Activated naive CD8-positive, alpha-beta T cell treated with anti-CD3 and anti-CD28 coated beads, Interleukin-2, amount 50 U/mL, for 24 hours (primary cell): ENCODE measurements at regions not wholly inside any gene's neighbourhood (a gene's known extent, or its start where the extent isn't known, plus 50 kb on each side); places are given as distances from the start of the nearest gene placed in this dataset.
"Not testable (repeated sequence)": the region's sequence is repeated elsewhere in the genome, so short reads cannot be mapped to it uniquely, and the experiment has no call there.

Experiments
- ATAC-seq: fragments of 150-1000 bp; cut with Tn5 transposase; one replicate; pipeline ENCODE4 v1.10.0; 2021
- DNase-seq: peaks from one replicate; pipeline ENCODE4 v3.0.0; 2021
- H3K27ac Mint-ChIP-seq: one replicate; pipeline ENCODE4 v1.8.0; 2021; ENCODE audit warnings: mild to moderate bottlenecking, mixed read lengths
- H3K27me3 Mint-ChIP-seq: one replicate; pipeline ENCODE4 v1.8.0; 2021; ENCODE audit warnings: mixed read lengths
- H3K36me3 Mint-ChIP-seq: one replicate; pipeline ENCODE4 v1.8.0; 2021; ENCODE audit warnings: low read depth, mixed read lengths
- H3K4me1 Mint-ChIP-seq: one replicate; pipeline ENCODE4 v1.8.0; 2021; ENCODE audit warnings: mixed read lengths
- H3K4me3 Mint-ChIP-seq: one replicate; pipeline ENCODE4 v1.8.0; 2021; ENCODE audit warnings: mild to moderate bottlenecking, moderate library complexity, mixed read lengths
- H3K9me3 Mint-ChIP-seq: one replicate; pipeline ENCODE4 v1.8.0; 2021; ENCODE audit warnings: mixed read lengths

DNA sequence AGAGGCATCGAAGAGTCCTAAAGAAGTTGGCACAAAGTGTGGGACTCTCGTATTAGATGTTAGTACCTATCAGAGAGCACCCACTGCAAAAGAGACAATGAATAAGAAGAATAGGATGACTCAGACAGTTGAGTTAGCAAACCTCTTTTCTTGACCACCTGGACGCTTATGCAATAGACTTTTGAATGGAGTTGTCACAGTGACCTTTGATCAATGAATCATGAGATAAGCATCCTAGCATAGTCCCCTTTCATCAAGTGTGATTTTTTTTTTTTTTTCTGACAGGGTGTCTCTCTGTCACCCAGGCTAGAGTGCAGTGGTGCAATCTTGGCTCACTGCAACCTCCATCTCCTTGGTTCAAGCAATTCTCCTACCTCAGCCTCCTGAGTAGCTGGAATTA, 1417.9 kb upstream of the GOT2 start:
- peaks cover 27% of the 10 kb centered on the region for H3K9me3 Mint-ChIP-seq
- H3K4me1 Mint-ChIP-seq: no peaks in the 10 kb centered on the region
- H3K4me3 Mint-ChIP-seq: no peak overlapping the region
- no peaks in the 10 kb centered on the region for H3K36me3 Mint-ChIP-seq
- ATAC-seq (no peak), DNase-seq (no peak)
- H3K27me3 Mint-ChIP-seq: no peaks in the 10 kb centered on the region
- H3K27ac Mint-ChIP-seq: no peak overlapping the region

DNA sequence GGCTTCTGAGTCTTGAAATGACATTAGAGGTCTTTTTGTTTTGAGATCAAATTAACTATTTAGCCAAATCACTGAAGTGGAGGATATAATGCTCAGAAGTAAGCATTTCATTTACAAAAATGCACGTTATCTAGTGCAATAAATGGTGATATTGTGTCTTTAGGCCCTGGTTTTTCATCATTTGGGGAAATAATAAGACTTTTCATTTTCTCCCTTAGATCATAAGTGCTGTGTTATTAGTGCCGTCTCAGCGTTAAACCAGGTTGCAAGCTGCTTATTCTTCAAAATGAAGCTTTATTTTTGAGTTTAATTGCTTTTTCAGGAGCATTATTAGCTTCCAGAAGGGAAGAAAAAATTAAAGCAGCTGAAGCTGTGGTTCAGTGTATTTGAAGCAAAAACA, 1416.8 kb upstream of the GOT2 start:
- DNase-seq (no peak), ATAC-seq (no peak)
- no peak overlapping the region for H3K27ac Mint-ChIP-seq
- no peak overlapping the region for H3K4me3 Mint-ChIP-seq
- H3K27me3 Mint-ChIP-seq: no peaks in the 10 kb centered on the region
- H3K4me1 Mint-ChIP-seq: no peaks in the 10 kb centered on the region
- H3K36me3 Mint-ChIP-seq: no peaks in the 10 kb centered on the region
- peaks cover 23% of the 10 kb centered on the region for H3K9me3 Mint-ChIP-seq

DNA sequence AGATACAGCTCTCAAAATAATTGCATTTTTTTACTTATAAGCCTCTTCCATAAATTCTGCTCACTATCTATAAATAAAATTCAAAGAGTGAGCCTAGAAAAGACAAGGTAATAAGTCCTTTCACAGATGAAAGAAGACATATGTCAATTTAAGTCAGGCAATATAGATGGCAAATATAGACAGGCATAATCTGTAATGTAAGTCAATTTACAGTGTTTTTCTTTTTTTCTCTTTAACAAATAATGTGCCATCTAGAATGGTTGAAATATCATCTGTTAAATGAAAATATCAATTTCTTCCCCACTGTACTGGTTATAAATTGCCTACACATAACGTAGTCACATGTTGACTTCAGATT, 1409.2 kb upstream of the GOT2 start:
- no peak overlapping the region for H3K27ac Mint-ChIP-seq
- DNase-seq: no peak
- H3K4me1 Mint-ChIP-seq: no peaks in the 10 kb centered on the region
- H3K36me3 Mint-ChIP-seq: no peaks in the 10 kb centered on the region
- H3K27me3 Mint-ChIP-seq: no peaks in the 10 kb centered on the region
- no peak for ATAC-seq
- peaks cover 23% of the 10 kb centered on the region for H3K9me3 Mint-ChIP-seq
- no peak overlapping the region for H3K4me3 Mint-ChIP-seq

GRCh38 chr16:60142619-60143347, 1408.7 kb upstream of the GOT2 start:
- Mint-ChIP-seq H3K4me1 (no peaks in the 10 kb centered on the region), H3K4me3 (no peak overlapping the region), H3K9me3 (peaks cover 28% of the 10 kb centered on the region), H3K27ac (no peak overlapping the region), H3K27me3 (no peaks in the 10 kb centered on the region), H3K36me3 (no peaks in the 10 kb centered on the region)
- ATAC-seq (no peak), DNase-seq (no peak)

DNA sequence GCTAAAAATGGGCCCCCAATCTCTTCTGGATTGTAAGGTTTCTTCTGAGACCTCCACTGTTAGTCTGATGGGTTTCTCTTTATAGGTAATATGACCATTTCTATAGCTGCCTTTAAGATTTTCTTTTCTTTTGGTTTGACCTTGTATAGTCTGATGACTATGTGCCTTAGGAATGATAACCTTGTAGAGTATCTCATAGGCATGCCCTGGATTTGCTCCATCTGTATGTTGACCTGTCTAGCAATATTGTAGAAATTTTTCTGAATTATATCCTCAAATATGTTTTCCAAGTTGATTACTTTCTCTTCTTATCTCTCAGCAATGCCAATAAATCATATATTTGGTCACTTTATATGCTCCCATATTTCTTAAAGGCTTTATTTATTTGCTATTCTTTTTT, 1403.8 kb upstream of the GOT2 start:
- H3K4me3 Mint-ChIP-seq: no peak overlapping the region
- no peaks in the 10 kb centered on the region for H3K4me1 Mint-ChIP-seq
- no peaks in the 10 kb centered on the region for H3K36me3 Mint-ChIP-seq
- H3K9me3 Mint-ChIP-seq: peaks cover 49% of the 10 kb centered on the region
- H3K27ac Mint-ChIP-seq: no peak overlapping the region
- H3K27me3 Mint-ChIP-seq: no peaks in the 10 kb centered on the region
- ATAC-seq (no peak), DNase-seq (no peak)

- H3K9me3 Mint-ChIP-seq: peaks cover 23% of the 10 kb centered on the region
- no peaks in the 10 kb centered on the region for H3K36me3 Mint-ChIP-seq
- ATAC-seq (no peak), DNase-seq (no peak)
- no peaks in the 10 kb centered on the region for H3K4me1 Mint-ChIP-seq
- no peak overlapping the region for H3K4me3 Mint-ChIP-seq
- no peak overlapping the region for H3K27ac Mint-ChIP-seq
- no peaks in the 10 kb centered on the region for H3K27me3 Mint-ChIP-seq
Measured at GRCh38 chr16:60127196-60127595, 1393.1 kb upstream of the GOT2 start.

- H3K27ac Mint-ChIP-seq, ATAC-seq, H3K27me3 Mint-ChIP-seq, DNase-seq, H3K4me1 Mint-ChIP-seq, H3K36me3 Mint-ChIP-seq, H3K4me3 Mint-ChIP-seq: not testable (repeated sequence)
- H3K9me3 Mint-ChIP-seq: peaks cover 27% of the 10 kb centered on the region
Measured at GRCh38 chr16:60126115-60126514, 1392.0 kb upstream of the GOT2 start.

DNA sequence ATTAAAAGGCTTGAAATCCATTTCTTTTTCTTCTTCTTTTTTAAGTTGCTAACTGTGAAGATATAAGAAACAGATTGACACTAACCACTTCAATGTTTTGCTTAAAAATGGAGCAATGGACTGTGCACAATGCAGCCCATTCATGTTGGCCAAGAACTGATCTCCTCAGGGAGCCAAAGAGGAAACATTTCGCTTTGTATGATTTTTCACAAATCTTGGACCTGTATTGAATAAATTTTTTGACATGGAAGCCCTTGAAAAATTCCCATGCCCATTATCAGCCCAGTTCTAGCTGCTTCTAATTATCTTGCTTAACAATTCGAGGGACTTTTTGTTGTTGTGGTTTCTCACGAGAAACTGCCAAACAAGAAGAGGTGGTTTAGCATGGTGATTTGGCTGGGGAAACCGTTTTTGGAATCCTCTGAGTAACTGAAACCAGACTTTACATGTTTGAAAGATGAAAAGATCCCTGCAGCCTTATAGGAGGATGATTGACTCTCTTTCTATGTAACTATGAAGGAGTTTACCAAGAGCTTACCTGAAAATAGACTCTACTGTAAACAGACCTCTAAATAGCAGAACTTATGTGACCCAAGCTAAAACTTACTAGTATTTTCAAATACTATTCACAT, 1389.4 kb upstream of the GOT2 start:
- Mint-ChIP-seq H3K9me3 (peaks cover 20% of the 10 kb centered on the region), H3K36me3 (no peaks in the 10 kb centered on the region), H3K4me3 (no peak overlapping the region), H3K27me3 (no peaks in the 10 kb centered on the region), H3K27ac (no peak overlapping the region), H3K4me1 (no peaks in the 10 kb centered on the region)
- ATAC-seq (no peak), DNase-seq (no peak)

- no peaks in the 10 kb centered on the region for H3K4me1 Mint-ChIP-seq
- ATAC-seq: no peak
- peaks cover 15% of the 10 kb centered on the region for H3K9me3 Mint-ChIP-seq
- H3K36me3 Mint-ChIP-seq: no peaks in the 10 kb centered on the region
- H3K27ac Mint-ChIP-seq: no peak overlapping the region
- no peak for DNase-seq
- H3K27me3 Mint-ChIP-seq: no peaks in the 10 kb centered on the region
- H3K4me3 Mint-ChIP-seq: no peak overlapping the region
Measured at GRCh38 chr16:60120586-60120985, 1386.5 kb upstream of the GOT2 start.

DNA sequence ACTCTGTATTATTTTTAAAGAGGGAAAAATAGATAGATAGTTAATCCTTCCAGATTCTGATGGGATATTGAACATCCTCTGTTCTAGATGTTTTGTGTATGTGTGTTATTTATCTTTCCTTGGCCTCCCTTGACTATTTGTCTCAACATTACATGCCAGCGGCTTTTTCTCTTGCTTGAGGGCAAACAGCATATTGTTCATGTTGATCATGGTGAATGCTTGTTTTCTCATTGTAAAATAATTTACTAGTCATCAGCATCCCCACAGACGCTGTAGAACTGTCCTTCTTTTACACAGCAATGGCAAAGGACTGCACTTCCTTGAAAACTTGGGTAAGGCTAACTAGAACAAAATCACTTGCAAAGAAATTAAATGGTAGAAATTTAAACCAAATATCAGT, 1376.4 kb upstream of the GOT2 start:
- no peak for DNase-seq
- Mint-ChIP-seq H3K36me3 (no peaks in the 10 kb centered on the region), H3K4me3 (no peak overlapping the region), H3K27ac (no peak overlapping the region), H3K27me3 (no peaks in the 10 kb centered on the region), H3K9me3 (peaks cover 11% of the 10 kb centered on the region), H3K4me1 (no peaks in the 10 kb centered on the region)
- no peak for ATAC-seq

- no peaks in the 10 kb centered on the region for H3K27me3 Mint-ChIP-seq
- no peak overlapping the region for H3K27ac Mint-ChIP-seq
- H3K36me3 Mint-ChIP-seq: no peaks in the 10 kb centered on the region
- no peak for DNase-seq
- ATAC-seq: no peak
- peaks cover 23% of the 10 kb centered on the region for H3K9me3 Mint-ChIP-seq
- H3K4me1 Mint-ChIP-seq: no peaks in the 10 kb centered on the region
- no peak overlapping the region for H3K4me3 Mint-ChIP-seq
Measured at GRCh38 chr16:60107871-60108270, 1373.8 kb upstream of the GOT2 start.

DNA sequence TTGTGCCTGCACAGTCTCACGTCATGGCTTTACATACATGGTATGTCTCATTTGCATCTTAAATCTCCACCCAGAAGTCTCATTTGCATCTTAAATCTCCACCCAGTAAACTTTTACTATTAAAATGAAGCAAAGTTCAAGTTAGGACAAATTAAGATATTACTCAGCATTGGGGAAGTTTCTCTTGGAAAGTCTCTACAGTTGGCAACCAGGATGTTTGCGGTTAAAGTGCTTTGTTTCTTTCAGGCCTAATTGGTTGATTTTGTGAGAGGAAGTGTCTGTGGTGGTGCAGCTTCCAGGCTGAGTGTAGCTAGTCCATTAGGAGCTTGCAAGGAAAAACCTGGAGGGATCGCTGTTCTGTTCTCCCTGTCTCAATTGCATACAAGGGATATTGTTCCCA, 1373.3 kb upstream of the GOT2 start:
- Mint-ChIP-seq H3K27ac (no peak overlapping the region), H3K4me3 (no peak overlapping the region), H3K9me3 (peaks cover 21% of the 10 kb centered on the region), H3K36me3 (no peaks in the 10 kb centered on the region), H3K27me3 (no peaks in the 10 kb centered on the region), H3K4me1 (no peaks in the 10 kb centered on the region)
- DNase-seq: no peak
- no peak for ATAC-seq

DNA sequence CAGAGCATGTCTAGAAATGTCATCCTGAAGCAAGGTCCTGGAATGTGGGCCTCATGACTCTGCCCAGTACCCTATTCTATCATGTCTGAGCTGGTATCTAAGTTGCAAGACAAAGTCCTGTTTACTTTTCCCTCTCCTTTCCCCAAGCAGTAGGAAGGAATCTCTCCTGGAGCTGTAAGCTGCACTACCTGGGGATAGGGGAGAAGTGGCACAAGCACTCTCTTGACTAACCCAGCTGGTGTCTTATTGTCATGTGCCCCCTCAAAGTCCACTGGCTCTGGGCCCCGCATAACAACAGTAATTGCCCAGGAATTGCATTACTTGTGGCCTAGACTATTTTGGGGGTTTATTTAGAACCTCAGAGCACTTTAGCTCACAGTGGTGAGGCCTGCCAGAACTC, 1366.3 kb upstream of the GOT2 start:
- Mint-ChIP-seq H3K36me3 (no peaks in the 10 kb centered on the region), H3K9me3 (peaks cover 41% of the 10 kb centered on the region), H3K27me3 (no peaks in the 10 kb centered on the region), H3K4me3 (no peak overlapping the region), H3K27ac (no peak overlapping the region), H3K4me1 (no peaks in the 10 kb centered on the region)
- ATAC-seq: no peak
- no peak for DNase-seq

DNA sequence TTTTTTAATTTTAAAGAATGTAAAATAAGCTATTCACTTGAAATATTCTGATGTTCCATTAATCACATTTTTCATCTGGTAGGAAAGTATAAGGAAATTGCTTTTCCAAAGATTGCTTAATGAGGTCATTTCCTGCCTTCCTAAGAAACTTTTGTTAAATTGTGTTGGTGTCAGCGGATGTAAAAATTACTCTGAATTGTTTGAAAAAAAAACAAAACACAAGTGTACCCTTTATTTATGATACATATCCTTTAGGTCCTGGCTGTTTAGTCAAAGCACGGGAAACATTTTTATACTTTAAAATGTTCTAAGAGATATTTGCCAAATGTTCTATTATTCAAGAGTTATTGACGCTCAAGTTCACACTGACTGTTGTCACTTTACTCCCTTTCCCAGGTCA, 1357.4 kb upstream of the GOT2 start:
- ATAC-seq: no peak
- no peaks in the 10 kb centered on the region for H3K27me3 Mint-ChIP-seq
- no peak overlapping the region for H3K27ac Mint-ChIP-seq
- no peaks in the 10 kb centered on the region for H3K4me1 Mint-ChIP-seq
- H3K9me3 Mint-ChIP-seq: peaks cover 12% of the 10 kb centered on the region
- no peaks in the 10 kb centered on the region for H3K36me3 Mint-ChIP-seq
- DNase-seq: no peak
- no peak overlapping the region for H3K4me3 Mint-ChIP-seq

GRCh38 chr16:60091071-60091470, 1357.0 kb upstream of the GOT2 start:
- DNase-seq: no peak
- ATAC-seq: no peak
- no peak overlapping the region for H3K4me3 Mint-ChIP-seq
- H3K36me3 Mint-ChIP-seq: no peaks in the 10 kb centered on the region
- no peaks in the 10 kb centered on the region for H3K4me1 Mint-ChIP-seq
- no peak overlapping the region for H3K27ac Mint-ChIP-seq
- H3K27me3 Mint-ChIP-seq: no peaks in the 10 kb centered on the region
- peaks cover 12% of the 10 kb centered on the region for H3K9me3 Mint-ChIP-seq

DNA sequence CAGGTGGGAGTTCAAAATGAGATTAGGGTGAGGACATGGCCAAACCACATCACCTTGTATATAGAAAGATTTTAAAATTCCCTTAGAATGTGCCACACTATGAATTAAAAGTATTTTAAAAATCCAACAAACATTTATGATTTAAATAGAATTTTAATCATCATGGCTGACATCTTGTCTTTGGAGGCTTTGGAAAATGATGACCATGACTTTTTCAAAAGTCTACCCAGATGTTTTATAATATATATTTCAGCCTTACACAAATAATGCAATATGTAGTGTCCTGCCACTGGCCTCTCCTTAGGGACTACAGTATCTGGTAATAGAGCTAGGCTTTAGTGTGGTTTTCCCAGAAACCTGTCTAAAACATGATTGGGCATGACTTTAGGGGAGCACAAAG, 1353.4 kb upstream of the GOT2 start:
- DNase-seq (no peak), ATAC-seq (no peak)
- no peaks in the 10 kb centered on the region for H3K27me3 Mint-ChIP-seq
- no peaks in the 10 kb centered on the region for H3K4me1 Mint-ChIP-seq
- H3K36me3 Mint-ChIP-seq: no peaks in the 10 kb centered on the region
- peaks cover 8% of the 10 kb centered on the region for H3K9me3 Mint-ChIP-seq
- H3K27ac Mint-ChIP-seq: no peak overlapping the region
- no peak overlapping the region for H3K4me3 Mint-ChIP-seq
